Inflammatory macrophage (primary cell): ENCODE measurements at regions not wholly inside any gene's neighbourhood (a gene's known extent, or its start where the extent isn't known, plus 50 kb on each side); places are given as distances from the start of the nearest gene placed in this dataset.

Source experiments
- DNase-seq, 2 donors: peaks; one replicate each; pipeline ENCODE4 v3.0.0-alpha.2; 2020 to 2022

DNA sequence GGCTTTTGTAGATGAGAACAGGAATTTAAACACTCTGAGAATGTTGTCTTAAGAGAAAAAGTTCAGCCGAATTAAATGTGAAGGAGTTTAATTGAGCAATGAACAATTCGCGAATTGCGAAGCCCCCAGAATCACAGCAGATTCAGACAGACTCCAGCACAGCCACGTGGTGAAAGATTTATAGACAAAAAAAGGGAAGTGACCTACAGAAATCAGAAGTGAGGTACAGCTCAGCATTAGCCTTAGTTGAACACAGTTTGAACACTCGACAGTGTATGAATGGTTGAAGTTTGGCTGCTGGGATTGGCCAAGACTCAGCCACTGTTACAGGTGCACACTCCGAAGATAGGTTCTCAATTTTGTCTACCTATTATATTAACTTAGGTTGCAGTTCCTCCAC lies 264.0 kb upstream of the CHST9 start:
- DNase-seq: no peak

DNA sequence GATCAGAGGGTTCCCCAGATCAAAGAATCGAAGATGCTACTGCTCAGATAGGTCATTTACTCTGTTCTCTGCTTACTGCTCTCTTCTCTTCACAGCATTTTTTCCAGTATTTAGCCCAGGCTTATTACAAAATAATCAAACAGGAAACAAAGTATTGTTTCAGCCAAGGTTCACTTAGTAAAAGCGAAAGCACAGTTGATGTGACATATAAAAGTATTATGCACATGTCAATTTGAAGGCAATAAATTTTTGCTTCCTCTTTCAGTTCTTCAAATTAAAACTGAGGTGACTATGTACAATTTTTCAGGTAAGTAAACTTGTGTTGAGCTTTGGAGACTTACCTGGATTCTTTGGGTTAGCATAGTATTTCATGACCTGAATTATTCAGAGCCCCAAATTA lies 262.8 kb upstream of the CHST9 start:
- DNase-seq: no peak

GRCh38 chr18:27447451-27447881 lies 262.4 kb upstream of the CHST9 start:
- no peak for DNase-seq

DNA sequence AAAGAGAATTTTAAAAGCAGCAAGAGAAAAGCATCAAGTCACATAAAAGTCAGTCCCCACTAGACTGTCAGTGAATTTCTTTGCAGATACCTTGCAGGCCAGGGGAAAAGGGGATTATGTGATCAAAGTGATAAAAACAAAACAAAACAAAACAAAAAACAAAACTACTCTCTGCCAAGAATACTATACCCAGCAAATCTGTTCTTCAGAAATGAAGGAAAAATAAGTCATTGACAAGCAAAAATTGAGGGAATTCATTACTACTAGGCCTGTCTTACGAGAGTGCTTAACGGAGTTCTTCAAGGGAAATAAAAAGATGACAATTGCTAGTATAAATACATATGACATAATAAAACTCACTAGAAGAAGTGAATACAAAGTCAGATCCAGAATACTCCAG lies 245.5 kb upstream of the CHST9 start:
- no peak for DNase-seq

- no peak for DNase-seq
Observed at GRCh38 chr18:27428716-27429475, 243.8 kb upstream of the CHST9 start.

DNA sequence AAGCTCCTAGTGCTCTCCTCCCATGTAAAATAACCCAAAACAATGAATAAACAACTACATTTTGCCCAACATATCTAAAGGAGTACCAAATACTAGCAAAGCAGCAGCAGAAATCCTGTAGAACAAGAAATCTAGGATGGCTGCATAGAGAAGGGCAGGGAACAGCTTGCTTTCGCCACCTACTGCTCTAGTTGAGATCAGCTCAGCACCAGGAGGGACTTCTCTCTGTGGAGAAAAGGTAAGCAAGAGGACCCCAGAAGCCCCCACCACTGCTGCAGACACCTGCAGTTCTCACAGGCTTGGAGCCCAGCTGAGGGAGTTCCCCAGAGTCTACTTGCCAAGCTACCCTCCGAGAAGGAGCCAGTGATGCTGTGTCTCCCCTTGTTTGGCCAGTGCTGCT lies 243.0 kb upstream of the CHST9 start:
- no peak for DNase-seq

DNA sequence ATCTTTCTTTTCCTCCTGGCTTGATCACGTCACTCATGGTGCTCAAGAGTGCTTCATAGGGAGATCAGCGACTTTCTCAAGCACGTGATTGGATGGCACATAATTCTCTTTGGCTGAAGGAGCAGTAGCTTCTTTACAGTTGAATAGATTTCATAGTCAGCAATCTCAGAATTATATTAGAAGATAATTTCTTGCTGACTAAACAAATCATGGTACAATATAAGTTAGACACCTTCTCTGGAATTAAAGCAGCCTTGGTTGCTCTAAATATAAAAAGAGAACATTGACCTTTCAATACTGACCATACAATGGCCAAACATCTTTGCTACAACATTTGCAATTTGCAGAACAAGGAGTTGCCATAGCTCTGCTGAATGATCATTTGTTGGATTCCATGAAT lies 238.5 kb upstream of the CHST9 start:
- DNase-seq: no peak

- DNase-seq: no peak
Observed at GRCh38 chr18:27419646-27420045, 234.5 kb upstream of the CHST9 start.

DNA sequence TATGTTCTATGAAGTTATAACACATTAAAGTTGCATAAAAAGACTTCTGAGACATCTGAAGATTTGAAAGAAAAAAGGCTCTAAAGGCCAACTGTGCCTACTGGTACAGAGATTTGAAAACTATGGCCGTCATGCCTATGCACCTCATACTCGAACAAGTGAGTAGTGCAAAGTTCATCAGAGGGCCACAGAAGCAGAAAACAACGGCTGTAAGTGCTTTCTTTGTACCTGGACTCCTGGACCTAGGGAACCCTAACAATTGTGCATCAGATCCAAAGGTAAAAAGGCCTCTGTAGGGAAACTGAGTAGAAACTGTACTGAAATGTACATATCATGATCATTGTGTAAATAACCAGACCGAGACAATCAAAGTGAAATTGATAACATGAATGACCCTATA lies 230.4 kb upstream of the CHST9 start:
- no peak for DNase-seq

DNA sequence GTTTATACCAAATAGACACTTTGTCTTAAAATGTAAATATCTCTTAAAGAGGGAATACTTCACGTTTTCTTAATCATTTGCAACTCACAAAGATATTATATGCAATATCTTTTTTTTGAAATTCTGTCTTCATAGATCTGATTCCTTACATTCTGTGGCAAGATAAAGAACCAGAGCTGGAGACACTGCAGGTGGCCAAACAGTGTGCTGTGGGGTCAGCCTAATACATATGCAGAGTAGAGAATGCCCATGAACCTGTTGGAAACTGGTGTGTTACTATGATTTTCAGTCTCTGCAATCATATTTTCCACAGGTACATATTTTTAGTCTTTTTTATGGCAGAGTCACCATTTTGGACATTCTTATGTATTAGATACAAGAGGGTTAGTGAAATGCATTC lies 229.6 kb upstream of the CHST9 start:
- DNase-seq: no peak

DNA sequence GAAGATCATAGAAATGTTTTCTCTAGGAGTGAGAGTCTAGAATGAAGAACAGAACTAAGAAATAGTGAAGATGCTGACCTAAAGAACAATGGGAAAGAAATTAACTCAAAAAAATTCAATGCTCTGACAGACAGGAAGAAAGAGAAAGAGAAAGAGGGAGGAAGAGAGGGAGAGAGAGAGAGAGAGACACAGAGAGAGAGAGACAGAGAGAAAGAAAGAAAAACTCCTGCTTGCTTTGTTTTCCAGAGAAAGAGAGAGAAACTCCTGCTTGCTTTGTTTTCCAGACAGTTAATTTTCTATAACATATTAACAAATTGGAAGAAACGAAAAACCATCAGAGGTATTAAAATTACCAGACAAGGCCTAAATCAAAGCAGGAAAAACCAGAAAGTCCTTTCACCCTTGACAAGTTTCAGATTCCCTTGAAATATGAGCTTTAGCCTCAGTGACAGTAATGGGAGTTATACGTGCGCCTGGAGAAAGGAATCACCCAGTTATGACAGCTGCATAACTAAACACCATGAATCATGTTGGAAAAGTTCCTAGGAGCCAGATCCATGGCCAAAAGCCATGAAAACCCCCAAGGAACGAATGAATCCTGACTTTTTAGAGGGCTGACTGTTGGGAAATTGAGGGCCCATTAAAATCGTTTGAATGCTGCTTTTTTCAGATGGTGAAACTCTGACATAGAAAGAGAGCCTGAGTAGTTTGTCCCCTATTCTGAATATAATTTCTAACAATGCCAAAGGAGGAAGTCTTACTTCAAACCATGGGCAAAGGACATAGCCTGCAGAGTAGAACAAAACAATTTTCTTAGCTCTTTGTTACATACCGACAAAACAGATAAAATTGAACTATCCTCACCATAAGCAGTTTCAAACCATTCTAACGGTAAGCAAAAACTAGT lies 228.6 kb upstream of the CHST9 start:
- DNase-seq: no peak

DNA sequence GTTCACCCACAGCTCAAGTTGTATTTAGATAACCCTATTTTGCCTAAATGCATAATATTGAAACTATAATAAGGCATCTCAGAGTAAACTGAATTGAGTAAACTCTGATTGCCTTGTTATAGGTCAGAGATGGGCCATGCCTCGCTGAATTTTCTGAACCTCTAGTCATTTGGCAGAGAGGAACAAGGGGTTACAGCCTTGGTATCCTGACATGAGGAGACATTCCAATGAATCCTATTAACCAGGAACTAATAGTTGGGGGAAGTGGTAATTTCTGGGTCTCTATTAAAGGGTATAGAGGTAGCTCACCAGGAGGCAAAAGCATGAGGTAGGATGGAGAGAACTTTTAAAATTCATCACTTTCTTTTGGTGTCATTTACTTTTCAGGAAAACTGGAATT lies 227.4 kb upstream of the CHST9 start:
- no peak for DNase-seq

- DNase-seq: no peak
Observed at GRCh38 chr18:27411911-27412310, 226.8 kb upstream of the CHST9 start.

GRCh38 chr18:27411013-27411412 lies 225.9 kb upstream of the CHST9 start:
- DNase-seq: no peak

DNA sequence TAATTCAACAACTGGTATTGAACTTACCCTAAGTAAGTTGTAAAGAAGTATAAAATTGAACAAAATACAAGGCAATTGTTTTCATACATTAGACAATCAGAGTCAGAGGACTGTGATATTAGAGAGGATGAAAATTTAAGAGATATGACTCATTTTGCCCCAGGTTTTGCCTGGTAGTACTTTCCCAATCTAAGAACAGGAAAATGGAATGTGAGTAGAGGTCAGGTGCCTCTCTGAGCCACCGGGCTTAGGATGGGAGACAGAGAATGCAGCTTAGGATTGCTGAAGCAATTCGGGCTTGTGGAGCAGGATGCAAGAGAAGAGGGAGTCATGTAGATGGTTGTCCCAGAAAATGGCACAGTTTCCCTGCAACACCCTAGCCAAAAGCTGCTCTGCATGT lies 219.7 kb upstream of the CHST9 start:
- no peak for DNase-seq

GRCh38 chr18:27400001-27400400 lies 214.9 kb upstream of the CHST9 start:
- DNase-seq: no peak

DNA sequence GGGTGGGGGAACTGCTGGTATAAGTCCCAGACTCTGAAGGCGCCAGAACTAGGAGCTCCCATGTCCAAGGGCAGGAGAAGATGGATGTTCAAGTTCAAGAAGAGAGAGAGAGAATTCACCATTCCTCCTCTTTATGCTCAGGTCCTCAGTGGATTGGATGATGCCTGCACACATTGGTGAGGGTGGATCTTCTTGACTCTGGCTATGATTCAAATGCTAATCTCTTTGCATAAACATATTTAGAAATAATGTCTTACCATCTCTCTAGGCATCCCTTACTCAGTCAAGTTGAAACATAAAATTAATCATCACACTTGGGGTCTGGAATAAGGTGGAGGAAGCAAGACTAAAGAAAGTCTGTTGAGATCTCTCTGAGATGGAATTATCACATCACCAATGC lies 210.6 kb upstream of the CHST9 start:
- DNase-seq: no peak

DNA sequence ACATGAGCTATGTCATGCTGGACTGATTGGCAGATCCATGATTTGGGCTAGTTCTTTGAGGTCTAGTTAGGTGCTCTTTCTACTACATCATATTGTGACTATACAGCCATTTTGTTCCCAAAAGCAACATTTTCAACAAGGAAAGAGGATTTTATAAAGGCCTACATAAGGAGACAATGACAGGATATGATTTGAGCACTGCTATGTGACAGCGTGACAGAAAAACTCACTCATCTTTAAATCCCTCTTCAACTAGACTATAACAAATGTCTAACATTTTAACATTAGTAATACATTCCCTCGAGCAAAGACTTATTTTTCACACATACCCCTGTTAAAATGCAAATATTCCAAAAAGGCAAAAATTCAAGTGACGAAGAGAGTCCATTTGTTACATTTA lies 209.6 kb upstream of the CHST9 start:
- DNase-seq: no peak

DNA sequence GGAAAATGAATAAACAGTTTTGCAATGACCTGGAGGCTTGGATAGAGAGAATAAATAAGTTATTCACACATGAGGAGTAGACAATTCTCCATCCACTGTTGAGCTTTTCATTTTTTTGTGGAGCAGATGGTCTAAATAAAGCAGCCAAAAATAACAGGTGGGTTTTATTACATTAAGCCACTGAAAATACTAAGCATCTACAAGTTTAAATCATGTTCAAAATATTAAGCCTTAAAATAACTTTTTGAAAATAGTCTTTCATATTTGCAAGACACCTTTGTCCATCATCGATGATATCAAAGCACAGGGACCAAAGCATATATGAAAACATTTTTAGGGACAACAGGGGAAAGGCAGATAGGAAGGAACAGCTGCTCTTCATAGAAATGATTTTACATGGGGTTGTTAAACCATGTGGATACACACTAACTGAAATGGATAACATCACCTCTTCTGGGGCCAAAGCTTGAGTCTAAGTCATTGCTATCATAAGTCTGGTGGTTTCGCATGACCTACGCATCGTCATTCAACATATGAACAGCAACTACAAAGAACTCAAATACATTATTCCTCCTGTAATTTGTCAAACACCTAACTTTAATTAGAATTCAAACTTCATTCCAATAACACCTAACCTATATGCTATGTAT lies 197.6 kb upstream of the CHST9 start:
- no peak for DNase-seq

DNA sequence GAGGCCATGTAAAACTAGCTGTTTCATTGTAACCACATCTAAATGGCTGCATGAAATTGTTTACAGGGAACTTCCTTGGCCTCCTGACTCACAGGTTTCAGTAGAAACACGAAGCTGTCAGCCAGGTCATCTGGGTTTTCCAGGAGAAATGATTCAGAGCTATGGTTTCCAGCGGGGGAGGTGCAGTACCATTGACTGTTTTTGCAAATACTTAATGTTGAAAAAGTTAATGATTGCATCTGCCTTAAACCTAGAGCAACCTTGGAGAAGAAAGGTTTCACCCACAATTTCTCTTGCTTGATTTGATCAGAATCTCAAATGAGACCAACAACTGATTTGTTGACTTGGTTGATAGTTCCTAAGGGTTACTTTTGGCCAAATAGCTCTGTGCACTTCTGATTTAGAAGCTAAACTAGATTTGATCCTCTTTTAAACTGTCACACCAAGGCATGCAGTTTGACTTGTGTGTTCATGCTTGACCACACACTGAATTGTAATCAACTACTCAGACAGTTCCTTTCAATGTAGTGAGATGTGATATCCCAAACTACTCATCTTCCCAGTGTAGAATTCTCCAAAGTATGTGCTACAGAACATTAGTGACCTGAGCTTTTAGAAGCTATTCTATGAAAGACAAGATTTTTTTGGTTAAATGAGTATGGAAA lies 193.5 kb upstream of the CHST9 start:
- no peak for DNase-seq

DNA sequence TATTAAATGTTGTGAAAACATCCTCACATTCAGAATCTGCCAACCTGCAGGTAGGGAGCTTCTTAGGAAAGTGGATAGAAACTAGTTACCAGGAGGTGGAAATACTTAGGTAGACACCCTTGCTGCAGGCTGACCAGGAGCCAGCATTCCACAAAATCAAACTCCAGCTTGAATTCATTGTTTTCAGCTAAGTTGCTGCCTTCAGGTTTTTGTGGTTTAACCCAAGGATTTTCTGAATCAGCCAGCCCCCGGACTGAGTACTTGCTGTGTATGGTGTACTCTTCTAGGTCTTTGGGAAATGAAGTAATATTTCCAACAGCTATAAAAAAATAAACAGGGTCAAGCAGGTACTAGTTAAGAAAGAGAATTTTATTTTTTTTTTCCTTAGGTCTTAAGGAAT lies 192.1 kb upstream of the CHST9 start:
- no peak for DNase-seq

DNA sequence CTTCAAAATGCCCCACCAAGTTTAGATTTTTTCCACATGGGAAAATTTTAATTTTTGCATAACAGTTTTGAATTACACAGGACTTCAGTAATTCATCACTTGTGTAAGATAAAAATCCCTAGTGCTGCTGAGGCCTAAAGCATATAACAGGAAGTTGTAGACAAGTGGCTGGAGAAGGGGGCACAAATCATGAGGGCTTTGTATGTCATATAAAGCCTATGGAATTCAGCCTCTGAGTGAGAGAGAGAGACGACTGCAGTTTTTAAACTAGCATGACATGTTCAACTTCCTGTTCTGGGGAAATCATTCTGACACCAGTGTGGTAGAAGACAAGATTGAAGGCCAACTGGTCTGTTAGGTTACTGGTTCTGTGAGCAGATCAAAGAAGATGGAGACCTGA lies 187.3 kb upstream of the CHST9 start:
- DNase-seq: no peak

DNA sequence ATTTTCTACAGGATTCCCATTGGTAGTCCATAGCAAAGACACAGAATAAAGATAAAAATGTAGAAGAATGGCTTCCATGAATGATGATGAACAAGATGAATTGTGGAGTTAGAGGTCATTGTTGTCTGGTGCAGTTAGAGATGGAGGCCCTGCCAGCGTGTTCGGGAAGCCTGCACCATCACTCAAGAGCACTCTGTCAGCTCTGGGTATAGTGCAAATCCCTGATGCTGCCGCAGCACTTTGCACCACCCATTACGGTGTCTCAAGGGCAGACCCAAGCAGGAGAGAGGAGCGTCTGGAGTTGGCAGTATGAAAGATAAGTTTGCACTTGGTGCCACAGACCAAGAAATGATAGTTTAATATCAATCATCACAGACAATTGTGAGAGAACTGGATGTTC lies 181.6 kb upstream of the CHST9 start:
- no peak for DNase-seq
